ENCODE measurements at regions not wholly inside any gene's neighbourhood (a gene's known extent, or its start where the extent isn't known, plus 50 kb on each side); places are given as distances from the start of the nearest gene placed in this dataset.

DNA sequence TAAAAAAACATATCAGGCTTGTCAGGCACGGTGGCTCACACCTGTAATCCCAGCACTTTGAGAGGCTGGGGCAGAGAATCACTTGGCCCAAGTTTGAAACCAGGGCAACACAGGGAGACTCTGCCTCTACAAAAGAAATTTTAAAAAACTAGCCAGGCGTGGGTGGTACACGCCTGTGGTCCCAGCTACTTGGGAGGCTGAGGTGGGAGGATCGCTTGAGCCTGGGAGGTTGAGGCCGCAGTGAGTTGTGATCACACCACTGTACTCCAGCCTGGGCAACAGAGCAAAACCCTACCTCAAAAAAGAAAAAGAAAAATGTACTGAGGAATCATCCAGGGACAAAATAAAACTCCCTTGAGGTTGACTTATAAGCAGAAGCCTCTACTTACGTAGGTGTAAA is 149.9 kb upstream of the KLF14 start:
- Histone ChIP-seq H3K27me3 (no peaks in the 10 kb centered on the region), H3K4me1 (peaks cover 0 to 59% (median 31%) of the 10 kb centered on the region in 4 donors), H3K9me3 (no peaks in the 10 kb centered on the region), H3K27ac (no peak overlapping the region), H3K4me3 (no peak overlapping the region), H3K36me3 (peaks cover 27 to 73% (median 51%) of the 10 kb centered on the region in 3 donors)
- TF ChIP-seq, protein P1, sequence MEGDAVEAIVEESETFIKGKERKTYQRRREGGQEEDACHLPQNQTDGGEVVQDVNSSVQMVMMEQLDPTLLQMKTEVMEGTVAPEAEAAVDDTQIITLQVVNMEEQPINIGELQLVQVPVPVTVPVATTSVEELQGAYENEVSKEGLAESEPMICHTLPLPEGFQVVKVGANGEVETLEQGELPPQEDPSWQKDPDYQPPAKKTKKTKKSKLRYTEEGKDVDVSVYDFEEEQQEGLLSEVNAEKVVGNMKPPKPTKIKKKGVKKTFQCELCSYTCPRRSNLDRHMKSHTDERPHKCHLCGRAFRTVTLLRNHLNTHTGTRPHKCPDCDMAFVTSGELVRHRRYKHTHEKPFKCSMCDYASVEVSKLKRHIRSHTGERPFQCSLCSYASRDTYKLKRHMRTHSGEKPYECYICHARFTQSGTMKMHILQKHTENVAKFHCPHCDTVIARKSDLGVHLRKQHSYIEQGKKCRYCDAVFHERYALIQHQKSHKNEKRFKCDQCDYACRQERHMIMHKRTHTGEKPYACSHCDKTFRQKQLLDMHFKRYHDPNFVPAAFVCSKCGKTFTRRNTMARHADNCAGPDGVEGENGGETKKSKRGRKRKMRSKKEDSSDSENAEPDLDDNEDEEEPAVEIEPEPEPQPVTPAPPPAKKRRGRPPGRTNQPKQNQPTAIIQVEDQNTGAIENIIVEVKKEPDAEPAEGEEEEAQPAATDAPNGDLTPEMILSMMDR (IDR thresholded peaks at IDR 0.05): no peak
- DNase-seq: no peak
- intact Hi-C loops (cut with DNase I; ENCODE audit: low total_unique reads): no loop called here

DNA sequence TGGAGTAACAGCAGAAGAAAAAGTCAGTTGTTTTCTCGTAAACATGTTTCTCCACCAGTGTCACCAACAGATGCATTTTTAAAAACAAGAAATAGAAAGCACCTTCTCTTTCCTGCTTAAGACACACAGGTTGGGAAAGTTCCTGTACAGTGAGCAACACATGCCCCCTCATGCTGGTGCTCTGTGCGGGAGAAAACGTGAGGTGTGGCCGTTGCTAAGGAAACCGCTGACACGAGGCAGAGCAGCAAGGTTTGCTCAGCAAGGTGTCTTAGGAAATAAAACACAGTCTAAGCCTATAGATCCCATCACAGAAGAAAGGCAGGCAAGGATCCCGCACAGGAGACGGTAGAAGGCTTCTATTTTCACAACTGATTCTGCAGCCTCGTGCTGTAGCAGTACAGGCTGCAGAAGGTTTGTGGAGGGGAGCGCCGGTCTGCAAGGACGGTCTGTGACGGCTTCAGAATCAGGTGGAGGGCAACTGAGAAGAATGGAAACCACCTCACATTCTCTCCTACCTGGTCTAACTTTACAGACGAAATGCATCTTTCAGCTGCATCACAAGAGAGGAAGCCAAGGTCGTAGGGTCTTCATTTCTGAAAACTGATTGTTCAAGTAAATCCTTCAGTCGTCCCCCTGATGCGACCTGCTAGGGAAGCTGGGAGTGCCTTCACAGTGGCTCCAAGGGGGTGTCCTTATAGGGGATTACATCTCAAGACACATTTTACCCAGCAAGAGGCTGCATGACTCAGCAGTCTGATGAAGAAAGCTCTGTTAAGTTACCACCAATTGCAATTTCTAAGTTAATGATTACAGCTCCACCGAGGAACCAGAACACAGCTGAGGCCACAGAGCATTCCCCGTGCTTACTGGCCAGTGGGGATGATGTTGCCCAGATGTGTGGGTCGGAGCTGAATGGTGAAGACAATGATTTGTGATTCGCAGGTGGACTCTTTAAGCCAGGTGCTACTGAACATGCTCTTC is 150.7 kb upstream of the KLF14 start:
- DNase-seq: no peak
- no peak overlapping the region for H3K4me3 ChIP-seq
- no peaks in the 10 kb centered on the region for H3K9me3 ChIP-seq
- peaks cover 0 to 65% (median 36%) of the 10 kb centered on the region in 4 donors for H3K4me1 ChIP-seq
- peak overlapping the region; percentile 29 to 84 for H3K27ac ChIP-seq
- TF ChIP-seq, protein P1 (IDR thresholded peaks at IDR 0.05): no peak
- H3K27me3 ChIP-seq: no peaks in the 10 kb centered on the region
- intact Hi-C loops (cut with DNase I; ENCODE audit: low total_unique reads): no loop called here
- H3K36me3 ChIP-seq: peaks cover 24 to 78% (median 51%) of the 10 kb centered on the region in 3 donors

DNA sequence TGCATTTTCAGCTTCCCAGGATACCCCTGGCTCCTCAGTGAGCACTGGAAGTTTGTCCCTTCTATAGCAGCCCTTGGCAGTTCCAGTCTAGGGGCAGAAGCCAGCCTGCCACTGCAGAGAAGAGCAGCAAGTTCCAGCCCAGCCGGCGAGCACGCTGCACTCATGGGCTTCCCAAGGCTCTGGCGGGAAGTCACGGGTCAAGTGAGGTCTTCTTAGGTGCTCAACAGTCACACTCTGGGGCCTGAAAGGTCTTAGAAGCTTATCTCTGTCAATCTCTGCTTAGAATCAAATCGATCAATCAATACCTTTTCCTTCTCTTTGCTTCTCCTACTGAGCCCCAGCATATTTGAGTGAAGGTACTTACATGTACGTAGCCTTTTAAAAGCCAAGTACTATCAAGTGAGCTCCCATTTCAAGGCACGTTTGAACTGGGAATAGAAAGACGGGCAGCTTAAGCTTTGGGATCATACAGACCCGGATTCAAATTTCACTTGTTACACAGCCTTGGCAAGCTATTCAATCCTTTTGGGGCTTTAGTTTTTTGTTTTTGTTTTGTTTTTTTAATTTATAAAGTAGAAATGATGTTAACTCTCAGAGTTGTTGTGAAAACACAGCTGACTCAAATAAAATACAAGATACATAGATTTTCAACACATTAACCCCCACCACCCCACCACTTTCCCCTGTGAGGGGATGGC is 152.6 kb upstream of the KLF14 start:
- Histone ChIP-seq H3K27me3 (no peaks in the 10 kb centered on the region), H3K36me3 (peaks cover 21 to 70% (median 47%) of the 10 kb centered on the region in 3 donors), H3K4me1 (peaks cover 0 to 72% (median 45%) of the 10 kb centered on the region in 4 donors), H3K4me3 (no peak overlapping the region), H3K27ac (peak overlapping the region; percentile 84 to 90), H3K9me3 (no peaks in the 10 kb centered on the region)
- no peak for DNase-seq
- TF ChIP-seq, protein P1 (IDR thresholded peaks at IDR 0.05): no peak
- intact Hi-C loops (cut with DNase I; ENCODE audit: low total_unique reads): no loop called here

DNA sequence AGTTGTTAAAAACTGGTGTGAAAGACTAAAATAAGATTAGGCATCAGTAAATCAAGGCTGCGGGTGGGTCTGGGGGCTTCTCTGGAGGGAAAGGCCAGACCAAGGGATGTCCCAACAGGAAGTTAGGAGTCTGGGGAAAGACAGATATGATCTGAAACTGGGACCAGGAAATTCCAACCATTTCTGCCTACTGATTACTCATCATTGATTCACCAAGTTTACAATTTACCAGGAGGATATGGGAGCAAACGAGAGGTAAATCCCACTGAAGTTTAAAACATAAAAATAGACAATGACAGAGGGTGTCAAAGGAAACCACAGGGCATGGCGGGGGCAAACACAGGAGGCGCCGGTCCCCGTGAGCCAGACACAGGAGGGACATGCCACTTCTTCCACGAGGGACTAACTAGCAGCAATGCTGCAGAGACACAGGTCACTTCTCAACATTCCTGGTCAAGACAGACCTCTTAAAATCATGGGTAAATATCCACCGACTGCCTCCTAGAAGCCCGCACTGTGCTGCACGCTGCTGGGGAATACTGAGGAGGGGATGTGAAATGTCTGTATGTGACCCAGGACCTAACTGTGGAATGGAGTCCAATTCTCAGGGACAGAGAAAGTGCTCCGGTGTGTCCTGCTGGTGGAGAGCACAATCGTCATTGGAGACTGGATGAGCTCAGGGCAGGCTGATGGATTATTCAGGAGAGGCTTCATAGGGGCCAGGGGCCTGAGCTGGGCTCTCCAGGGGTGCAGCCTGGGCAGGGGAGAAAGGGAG is 153.4 kb upstream of the KLF14 start:
- TF ChIP-seq, protein P1 (IDR thresholded peaks at IDR 0.05): no peak
- intact Hi-C loops (cut with DNase I; ENCODE audit: low total_unique reads): no loop called here
- Histone ChIP-seq H3K4me3 (no peak overlapping the region), H3K27me3 (no peaks in the 10 kb centered on the region), H3K36me3 (peaks cover 15 to 62% (median 39%) of the 10 kb centered on the region in 3 donors), H3K4me1 (peaks cover 0 to 72% (median 47%) of the 10 kb centered on the region in 4 donors), H3K27ac (peak overlapping the region; percentile 84 to 90), H3K9me3 (no peaks in the 10 kb centered on the region)
- no peak for DNase-seq

DNA sequence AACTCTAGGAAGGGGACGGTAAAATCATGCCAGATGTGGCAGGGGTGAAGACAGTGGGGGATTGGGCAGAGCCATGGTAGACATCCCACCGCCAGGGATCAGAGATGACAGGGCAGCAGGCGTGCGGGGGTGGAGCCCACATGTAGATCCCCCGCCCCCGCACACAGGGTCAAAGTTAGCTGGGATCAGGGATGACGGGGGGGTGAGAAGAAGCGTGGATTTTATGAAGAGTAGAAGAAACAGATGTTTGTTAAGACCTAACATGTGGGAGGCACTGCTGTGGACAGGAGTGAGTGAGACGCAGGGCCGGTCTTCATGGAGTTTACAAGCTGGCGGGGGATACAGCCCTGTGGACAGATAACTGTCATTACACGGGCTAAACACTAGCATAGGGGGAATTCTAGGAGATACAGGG is 154.0 kb upstream of the KLF14 start:
- H3K4me1 ChIP-seq: peaks cover 0 to 78% (median 53%) of the 10 kb centered on the region in 4 donors
- no peak overlapping the region for H3K4me3 ChIP-seq
- intact Hi-C loops (cut with DNase I; ENCODE audit: low total_unique reads): no loop called here
- no peaks in the 10 kb centered on the region for H3K27me3 ChIP-seq
- TF ChIP-seq, protein P1 (IDR thresholded peaks at IDR 0.05): no peak
- H3K9me3 ChIP-seq: no peaks in the 10 kb centered on the region
- peaks cover 9 to 56% (median 33%) of the 10 kb centered on the region in 3 donors for H3K36me3 ChIP-seq
- H3K27ac ChIP-seq: peak overlapping the region; percentile 84 to 90
- DNase-seq: no peak
